Panc1 (cell line): ENCODE measurements at regions not wholly inside any gene's neighbourhood (a gene's known extent, or its start where the extent isn't known, plus 50 kb on each side); places are given as distances from the start of the nearest gene placed in this dataset.

Source experiments
- ATAC-seq: fragments of 200-7000 bp; cut with Tn5 transposase; 2 replicates; pipeline ENCODE4 v1.9.1; 2020; ENCODE audit warnings: mild to moderate bottlenecking, moderate library complexity
- BruUV-seq: library from RNA; stranded (reverse); fragments of 400-500 nt; replicated peaks from 2 replicates; lab custom pipeline; 2021; lab: Mats Ljungman, UMichigan
- CTCF ChIA-PET: fragments of 300-600 bp; sonication (Branson Sonifier 250); formaldehyde crosslinking; loops from one replicate; lab custom pipeline; 2022; ENCODE audit warnings: antibody characterized with exemption; lab: Charles Lee
- POLR2A ChIA-PET: fragments of 300-600 bp; sonication (Branson Sonifier 250); formaldehyde crosslinking; loops from one replicate; lab custom pipeline; 2022; ENCODE audit warnings: antibody characterized with exemption; lab: Charles Lee
- DNase-seq: peaks from one replicate; pipeline ENCODE4 v3.0.0-alpha.2; 2010; ENCODE audit warnings: low read depth, low spot score
- H3K27ac ChIP-seq: 2 replicates; pipeline ENCODE4 v1.5.1; 2011; ENCODE audit warnings: mild to moderate bottlenecking, low read length, inconsistent platforms
- H3K27me3 ChIP-seq: fragments of 200-500 bp; sonication (Bioruptor generic); 2 replicates; pipeline ENCODE4 v1.6.0; 2014; ENCODE audit warnings: low read length, inconsistent platforms; ENCODE audit not compliant: control insufficient read depth, insufficient read depth
- H3K36me3 ChIP-seq: fragments of 200-500 bp; sonication (Bioruptor generic); 2 replicates; pipeline ENCODE4 v1.5.1; 2014; ENCODE audit warnings: inconsistent platforms, mild to moderate bottlenecking, low read length, moderate library complexity; ENCODE audit not compliant: control insufficient read depth, insufficient read depth
- H3K4me1 ChIP-seq: 2 replicates; pipeline ENCODE4 v1.5.1; 2011; ENCODE audit warnings: inconsistent platforms, mild to moderate bottlenecking, low read length, moderate library complexity; ENCODE audit not compliant: control insufficient read depth, insufficient read depth
- H3K4me3 ChIP-seq, 2 experiments: 2 replicates each; pipeline ENCODE4 v1.5.1; 2011 to 2012; ENCODE audit warnings: low read depth in 2 of 2, low read length in 2 of 2, mild to moderate bottlenecking in 2 of 2, inconsistent platforms in 1 of 2, moderate library complexity in 1 of 2
- H3K9me3 ChIP-seq: fragments of 200-500 bp; sonication (Bioruptor generic); 2 replicates; pipeline ENCODE4 v1.5.1; 2014; ENCODE audit warnings: low read depth, mild to moderate bottlenecking, inconsistent platforms, low read length, moderate library complexity; ENCODE audit not compliant: control insufficient read depth, insufficient read depth
- POLR2AphosphoS5 ChIP-seq: IDR thresholded peaks from 2 replicates; pipeline ENCODE4 v1.6.1; 2012; ENCODE audit warnings: mild to moderate bottlenecking, low read depth, low read length, moderate library complexity
- SIN3A ChIP-seq: IDR thresholded peaks from 2 replicates; pipeline ENCODE4 v1.6.1; 2012; ENCODE audit warnings: low read depth, mild to moderate bottlenecking, low read length, moderate library complexity, borderline replicate concordance; ENCODE audit not compliant: insufficient read depth
- TCF7L2 ChIP-seq: IDR thresholded peaks from 2 replicates; pipeline ENCODE4 v1.6.1; 2011; ENCODE audit warnings: mild to moderate bottlenecking, low read depth, low read length, inconsistent platforms
- in situ Hi-C: cut with HindIII; loops from 2 replicates; pipeline ENCODE4 v1.10.0; 2016; ENCODE audit warnings: low sequenced_read_pairs, low pct_unique_long_range_greater_than_20kb
- intact Hi-C: fragments of 100-400 bp; cut with micrococcal nuclease; formaldehyde crosslinking; loops from one replicate; pipeline ENCODE4 v1.10.0; 2022; ENCODE audit not compliant: unreplicated experiment
- TF ChIP-seq, protein P1 (sequence below): fragments of 450-650 bp; IDR thresholded peaks from 2 replicates; pipeline ENCODE4 v1.5.1; 2017; ENCODE audit warnings: mild to moderate bottlenecking
- TF ChIP-seq, protein P2 (sequence below), 2 experiments: IDR thresholded peaks; 2 replicates each; pipeline ENCODE4 v1.6.1; 2011 to 2012; ENCODE audit warnings: low read depth in 2 of 2, control low read depth in 1 of 2, low read length in 1 of 2, mild to moderate bottlenecking in 1 of 2, moderate library complexity in 1 of 2; ENCODE audit not compliant: insufficient read depth in 1 of 2

DNA sequence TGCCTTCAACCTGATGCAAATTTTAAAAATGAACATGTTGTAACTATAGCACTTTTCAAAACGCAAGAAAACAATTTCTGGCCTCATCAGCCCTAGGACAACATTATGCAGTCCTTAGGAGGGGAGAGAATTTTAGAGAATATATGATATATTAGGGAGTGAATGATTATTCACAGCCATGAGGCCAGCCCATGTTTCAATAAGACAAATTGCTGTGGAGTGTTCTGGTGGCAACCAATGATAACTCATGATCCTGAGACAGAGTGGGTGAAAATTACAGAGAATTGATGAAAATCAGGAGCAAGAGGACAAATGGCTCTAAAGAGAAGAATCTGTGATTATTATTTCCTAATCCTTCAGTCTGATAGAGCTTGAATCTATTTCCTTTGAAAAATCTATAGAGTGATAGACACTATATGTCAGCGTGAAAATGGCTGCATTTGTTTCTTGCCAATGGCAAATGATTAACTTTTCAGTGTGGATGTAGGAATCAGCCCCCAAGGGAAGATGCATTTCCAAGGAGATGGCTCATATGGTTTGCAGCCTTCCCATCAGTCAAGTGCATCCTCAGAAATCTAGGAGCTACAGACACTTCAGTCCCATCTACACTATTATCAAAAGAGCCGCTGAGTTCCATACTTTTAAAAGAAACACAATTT is 761.0 kb upstream of the ARRDC4 start:
- DNase-seq: no peak
- ChIA-PET CTCF (no interaction called here), POLR2A (no interaction called here)
- Histone ChIP-seq H3K4me3 (no peak overlapping the region), H3K27ac (no peak overlapping the region), H3K27me3 (no peaks in the 10 kb centered on the region), H3K36me3 (no peaks in the 10 kb centered on the region), H3K4me1 (no peaks in the 10 kb centered on the region), H3K9me3 (no peaks in the 10 kb centered on the region)
- no peak for ATAC-seq
- BruUV-seq: no TSS peak
- in situ Hi-C loops (no loop called here), intact Hi-C loops (no loop called here)
- no peak for TF ChIP-seq SIN3A
- TF ChIP-seq, protein P1, sequence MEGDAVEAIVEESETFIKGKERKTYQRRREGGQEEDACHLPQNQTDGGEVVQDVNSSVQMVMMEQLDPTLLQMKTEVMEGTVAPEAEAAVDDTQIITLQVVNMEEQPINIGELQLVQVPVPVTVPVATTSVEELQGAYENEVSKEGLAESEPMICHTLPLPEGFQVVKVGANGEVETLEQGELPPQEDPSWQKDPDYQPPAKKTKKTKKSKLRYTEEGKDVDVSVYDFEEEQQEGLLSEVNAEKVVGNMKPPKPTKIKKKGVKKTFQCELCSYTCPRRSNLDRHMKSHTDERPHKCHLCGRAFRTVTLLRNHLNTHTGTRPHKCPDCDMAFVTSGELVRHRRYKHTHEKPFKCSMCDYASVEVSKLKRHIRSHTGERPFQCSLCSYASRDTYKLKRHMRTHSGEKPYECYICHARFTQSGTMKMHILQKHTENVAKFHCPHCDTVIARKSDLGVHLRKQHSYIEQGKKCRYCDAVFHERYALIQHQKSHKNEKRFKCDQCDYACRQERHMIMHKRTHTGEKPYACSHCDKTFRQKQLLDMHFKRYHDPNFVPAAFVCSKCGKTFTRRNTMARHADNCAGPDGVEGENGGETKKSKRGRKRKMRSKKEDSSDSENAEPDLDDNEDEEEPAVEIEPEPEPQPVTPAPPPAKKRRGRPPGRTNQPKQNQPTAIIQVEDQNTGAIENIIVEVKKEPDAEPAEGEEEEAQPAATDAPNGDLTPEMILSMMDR: no peak
- TF ChIP-seq POLR2AphosphoS5: no peak
- TF ChIP-seq, protein P2, sequence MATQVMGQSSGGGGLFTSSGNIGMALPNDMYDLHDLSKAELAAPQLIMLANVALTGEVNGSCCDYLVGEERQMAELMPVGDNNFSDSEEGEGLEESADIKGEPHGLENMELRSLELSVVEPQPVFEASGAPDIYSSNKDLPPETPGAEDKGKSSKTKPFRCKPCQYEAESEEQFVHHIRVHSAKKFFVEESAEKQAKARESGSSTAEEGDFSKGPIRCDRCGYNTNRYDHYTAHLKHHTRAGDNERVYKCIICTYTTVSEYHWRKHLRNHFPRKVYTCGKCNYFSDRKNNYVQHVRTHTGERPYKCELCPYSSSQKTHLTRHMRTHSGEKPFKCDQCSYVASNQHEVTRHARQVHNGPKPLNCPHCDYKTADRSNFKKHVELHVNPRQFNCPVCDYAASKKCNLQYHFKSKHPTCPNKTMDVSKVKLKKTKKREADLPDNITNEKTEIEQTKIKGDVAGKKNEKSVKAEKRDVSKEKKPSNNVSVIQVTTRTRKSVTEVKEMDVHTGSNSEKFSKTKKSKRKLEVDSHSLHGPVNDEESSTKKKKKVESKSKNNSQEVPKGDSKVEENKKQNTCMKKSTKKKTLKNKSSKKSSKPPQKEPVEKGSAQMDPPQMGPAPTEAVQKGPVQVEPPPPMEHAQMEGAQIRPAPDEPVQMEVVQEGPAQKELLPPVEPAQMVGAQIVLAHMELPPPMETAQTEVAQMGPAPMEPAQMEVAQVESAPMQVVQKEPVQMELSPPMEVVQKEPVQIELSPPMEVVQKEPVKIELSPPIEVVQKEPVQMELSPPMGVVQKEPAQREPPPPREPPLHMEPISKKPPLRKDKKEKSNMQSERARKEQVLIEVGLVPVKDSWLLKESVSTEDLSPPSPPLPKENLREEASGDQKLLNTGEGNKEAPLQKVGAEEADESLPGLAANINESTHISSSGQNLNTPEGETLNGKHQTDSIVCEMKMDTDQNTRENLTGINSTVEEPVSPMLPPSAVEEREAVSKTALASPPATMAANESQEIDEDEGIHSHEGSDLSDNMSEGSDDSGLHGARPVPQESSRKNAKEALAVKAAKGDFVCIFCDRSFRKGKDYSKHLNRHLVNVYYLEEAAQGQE (IDR thresholded peaks at IDR 0.05; ENCODE audit: insufficient read depth in 1 of 2, low read depth in 2 of 2, low read length in 1 of 2): no peak
- no peak for TF ChIP-seq TCF7L2

GRCh38 chr15:97200161-97200560 is 760.3 kb upstream of the ARRDC4 start:
- ATAC-seq: no peak
- no peaks in the 10 kb centered on the region for H3K4me1 ChIP-seq
- no peak for DNase-seq
- no peak overlapping the region for H3K4me3 ChIP-seq
- POLR2A ChIA-PET: no interaction called here
- no peaks in the 10 kb centered on the region for H3K27me3 ChIP-seq
- intact Hi-C loops: no loop called here
- no peaks in the 10 kb centered on the region for H3K36me3 ChIP-seq
- CTCF ChIA-PET: no interaction called here
- TF ChIP-seq, protein P2 (IDR thresholded peaks at IDR 0.05; ENCODE audit: insufficient read depth in 1 of 2, low read depth in 2 of 2, low read length in 1 of 2): no peak
- TF ChIP-seq SIN3A: no peak
- TF ChIP-seq TCF7L2: no peak
- TF ChIP-seq POLR2AphosphoS5: no peak
- TF ChIP-seq, protein P1: no peak
- in situ Hi-C loops: no loop called here
- no TSS peak for BruUV-seq
- H3K9me3 ChIP-seq: no peaks in the 10 kb centered on the region
- no peak overlapping the region for H3K27ac ChIP-seq
